Inferior parietal cortex (tissue), 1 donor: ENCODE measurements at regions not wholly inside any gene's neighbourhood (a gene's known extent, or its start where the extent isn't known, plus 50 kb on each side); places are given as distances from the start of the nearest gene placed in this dataset.

ENCODE experiments used
- DNase-seq: peaks from one replicate; pipeline ENCODE4 v3.0.0-alpha.2; 2016; ENCODE audit errors: extremely low spot score

GRCh38 chr1:94592571-94592920 lies 51.0 kb upstream of the F3 start:
- DNase-seq: peak; percentile 51

- DNase-seq: peak; percentile 38
These were observed 50.4 kb upstream of the F3 start for GRCh38 chr1:94591823-94592570.
